Mesothelial cell of epicardium (in vitro differentiated cells): ENCODE measurements at regions not wholly inside any gene's neighbourhood (a gene's known extent, or its start where the extent isn't known, plus 50 kb on each side); places are given as distances from the start of the nearest gene placed in this dataset.

Experiments used
- DNase-seq, 2 experiments: peaks; one replicate each; pipeline ENCODE4 v3.0.0; 2021; ENCODE audit warnings: low spot score in 2 of 2; ENCODE audit not compliant: unreplicated experiment in 2 of 2
- H3K27ac Mint-ChIP-seq: 2 replicates; pipeline ENCODE4 v1.8.0; 2021; ENCODE audit warnings: mixed read lengths
- H3K27me3 Mint-ChIP-seq: 2 replicates; pipeline ENCODE4 v1.8.0; 2021; ENCODE audit warnings: low read depth, mixed read lengths
- H3K36me3 Mint-ChIP-seq: 2 replicates; pipeline ENCODE4 v1.8.0; 2021; ENCODE audit warnings: mixed read lengths
- H3K4me1 Mint-ChIP-seq: 2 replicates; pipeline ENCODE4 v1.8.0; 2021; ENCODE audit warnings: mixed read lengths
- H3K4me3 Mint-ChIP-seq: 2 replicates; pipeline ENCODE4 v1.8.0; 2021; ENCODE audit warnings: mild to moderate bottlenecking, moderate library complexity, mixed read lengths
- H3K9me3 Mint-ChIP-seq: 2 replicates; pipeline ENCODE4 v1.8.0; 2021; ENCODE audit warnings: mixed read lengths
- CTCF ChIP-seq: fragments of 200-600 bp; sonication (generic); IDR thresholded peaks from one replicate; pipeline ENCODE4 v1.5.0; 2021; ENCODE audit warnings: antibody characterized with exemption; ENCODE audit not compliant: unreplicated experiment

DNA sequence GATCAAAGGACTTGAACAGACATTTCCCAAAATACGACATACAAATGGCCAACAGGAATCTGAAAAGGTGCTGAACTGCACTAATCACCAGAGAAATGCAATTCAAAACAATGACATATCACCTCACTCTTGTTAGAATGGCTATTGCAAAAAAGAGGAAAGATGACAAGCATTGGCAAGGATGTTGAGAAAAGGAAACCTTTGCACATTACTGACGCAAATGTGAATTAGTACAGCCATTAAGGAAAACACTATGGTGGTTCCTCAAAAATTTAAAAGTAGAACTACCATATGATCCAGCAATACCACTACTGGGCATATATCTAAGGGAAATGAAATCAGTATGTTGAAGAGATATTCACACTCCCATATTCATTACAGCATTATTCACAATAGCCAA is 57.7 kb upstream of the ASPRV1 start:
- DNase-seq: no peak
- Mint-ChIP-seq H3K27me3 (no peaks in the 10 kb centered on the region), H3K4me3 (no peak overlapping the region), H3K27ac (no peak overlapping the region), H3K36me3 (peaks cover 62% of the 10 kb centered on the region), H3K9me3 (peaks cover 28% of the 10 kb centered on the region), H3K4me1 (no peaks in the 10 kb centered on the region)
- TF ChIP-seq CTCF: no peak

DNA sequence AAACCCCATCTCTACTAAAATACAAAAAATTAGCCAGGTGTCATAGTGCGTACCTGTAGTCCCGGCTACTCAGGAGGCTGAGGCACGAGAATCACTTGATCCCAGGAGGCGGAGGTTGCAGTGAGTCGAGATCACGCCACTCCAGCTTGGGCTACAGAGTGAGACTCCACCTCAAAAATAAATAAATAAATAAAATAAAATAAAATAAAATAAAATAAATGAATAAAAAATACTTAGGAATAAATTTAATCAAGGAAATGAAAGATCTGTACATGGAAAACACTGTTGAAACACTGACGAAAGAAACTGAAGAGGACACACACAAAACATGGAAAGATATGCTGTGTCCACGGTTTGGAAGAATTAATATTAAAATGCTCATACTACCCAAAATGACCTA is 56.5 kb upstream of the ASPRV1 start:
- no peaks in the 10 kb centered on the region for H3K27me3 Mint-ChIP-seq
- H3K4me3 Mint-ChIP-seq: no peak overlapping the region
- peaks cover 62% of the 10 kb centered on the region for H3K36me3 Mint-ChIP-seq
- no peak overlapping the region for H3K27ac Mint-ChIP-seq
- no peak for DNase-seq
- TF ChIP-seq CTCF: no peak
- H3K4me1 Mint-ChIP-seq: no peaks in the 10 kb centered on the region
- H3K9me3 Mint-ChIP-seq: peaks cover 28% of the 10 kb centered on the region

DNA sequence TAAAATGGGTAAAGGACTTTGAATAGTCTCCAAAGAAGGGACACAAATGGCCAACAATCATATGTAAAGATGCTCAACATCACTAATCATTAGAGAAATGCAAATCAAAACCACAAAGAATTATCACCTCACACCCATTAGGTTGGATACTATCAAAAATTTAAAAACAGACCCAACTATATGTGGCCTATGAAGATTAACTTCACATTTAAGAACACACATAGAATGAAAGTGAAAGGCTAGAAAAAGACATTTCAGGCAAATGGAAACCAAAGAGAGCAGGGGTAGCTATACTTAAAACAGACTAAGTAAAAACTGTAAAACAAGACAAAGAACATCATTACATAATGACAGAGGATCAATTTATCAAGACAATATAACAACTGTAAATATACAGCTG is 53.5 kb upstream of the ASPRV1 start:
- DNase-seq: no peak
- H3K4me3 Mint-ChIP-seq: no peak overlapping the region
- no peak overlapping the region for H3K27ac Mint-ChIP-seq
- H3K4me1 Mint-ChIP-seq: peaks cover 4% of the 10 kb centered on the region
- peaks cover 45% of the 10 kb centered on the region for H3K36me3 Mint-ChIP-seq
- peaks cover 28% of the 10 kb centered on the region for H3K9me3 Mint-ChIP-seq
- no peak for TF ChIP-seq CTCF
- H3K27me3 Mint-ChIP-seq: no peaks in the 10 kb centered on the region

- H3K4me3 Mint-ChIP-seq: no peak overlapping the region
Observed at GRCh38 chr2:70012887-70013286, 51.5 kb upstream of the ASPRV1 start.

DNA sequence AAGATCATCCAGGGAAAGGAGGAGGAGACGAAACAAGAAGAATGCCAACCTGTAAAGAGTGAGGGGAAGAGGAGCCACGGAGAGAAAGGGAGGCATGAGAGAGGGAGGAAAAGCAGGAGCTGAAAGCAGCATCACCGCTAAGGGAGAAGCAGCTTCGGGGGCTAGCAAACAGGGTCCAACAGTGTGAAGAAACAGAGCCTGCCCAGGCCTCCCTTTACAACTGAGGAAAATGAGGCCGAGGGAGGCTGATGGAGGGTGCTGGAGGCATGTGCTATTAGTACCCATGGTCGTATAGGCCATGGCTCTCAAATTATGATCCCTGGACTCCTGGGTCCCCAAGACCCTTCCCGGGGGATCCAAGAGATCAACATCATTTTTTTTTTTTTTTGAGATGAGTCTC is 50.4 kb upstream of the ASPRV1 start:
- Mint-ChIP-seq H3K4me1 (peaks cover 4% of the 10 kb centered on the region), H3K36me3 (peaks cover 19% of the 10 kb centered on the region), H3K4me3 (no peak overlapping the region), H3K27ac (no peak overlapping the region), H3K9me3 (peaks cover 6% of the 10 kb centered on the region), H3K27me3 (no peaks in the 10 kb centered on the region)
- TF ChIP-seq CTCF: no peak
- no peak for DNase-seq

More at GRCh38 chr2:70012887-70013286, 51.5 kb upstream of the ASPRV1 start:
- Mint-ChIP-seq H3K4me1 (peaks cover 4% of the 10 kb centered on the region), H3K27me3 (no peaks in the 10 kb centered on the region), H3K9me3 (peaks cover 9% of the 10 kb centered on the region), H3K27ac (no peak overlapping the region), H3K36me3 (peaks cover 27% of the 10 kb centered on the region)
- no peak for TF ChIP-seq CTCF
- no peak for DNase-seq

- DNase-seq: no peak
- Mint-ChIP-seq H3K27ac (no peak overlapping the region), H3K36me3 (peaks cover 16% of the 10 kb centered on the region), H3K27me3 (no peaks in the 10 kb centered on the region), H3K4me1 (peaks cover 4% of the 10 kb centered on the region), H3K9me3 (peaks cover 6% of the 10 kb centered on the region), H3K4me3 (no peak overlapping the region)
- TF ChIP-seq CTCF: no peak
Observed at GRCh38 chr2:70011335-70011734, 49.9 kb upstream of the ASPRV1 start.
